Skeletal muscle tissue (tissue), 3 donors: ENCODE measurements at regions not wholly inside any gene's neighbourhood (a gene's known extent, or its start where the extent isn't known, plus 50 kb on each side); places are given as distances from the start of the nearest gene placed in this dataset.

ENCODE experiments used
- H3K27ac ChIP-seq: one replicate; pipeline ENCODE4 v1.7.0; 2013; ENCODE audit warnings: mild to moderate bottlenecking, low read depth, low read length, inconsistent platforms
- H3K27me3 ChIP-seq, 3 donors: one replicate each; pipeline ENCODE4 v1.7.0; 2013; ENCODE audit warnings: low read length in 3 of 3; ENCODE audit not compliant: control insufficient read depth in 3 of 3, insufficient read depth in 3 of 3
- H3K36me3 ChIP-seq, 3 donors: one replicate each; pipeline ENCODE4 v1.7.0; 2013; ENCODE audit warnings: low read length in 3 of 3; ENCODE audit not compliant: control insufficient read depth in 3 of 3, insufficient read depth in 3 of 3
- H3K4me1 ChIP-seq, 3 donors: one replicate each; pipeline ENCODE4 v1.7.0; 2013; ENCODE audit warnings: low read length in 3 of 3, mild to moderate bottlenecking in 3 of 3; ENCODE audit not compliant: control insufficient read depth in 3 of 3, insufficient read depth in 3 of 3
- H3K4me3 ChIP-seq, 3 donors: one replicate each; pipeline ENCODE4 v1.7.0; 2013; ENCODE audit warnings: low read length in 3 of 3
- H3K9ac ChIP-seq, 3 donors: one replicate each; pipeline ENCODE4 v1.7.0; 2013; ENCODE audit warnings: low read length in 3 of 3, mild to moderate bottlenecking in 3 of 3, moderate library complexity in 2 of 3, low read depth in 1 of 3
- H3K9me3 ChIP-seq, 3 donors: one replicate each; pipeline ENCODE4 v1.7.0; 2013; ENCODE audit warnings: low read length in 3 of 3; ENCODE audit not compliant: control insufficient read depth in 3 of 3
- donor health status: Osteomylitis.

DNA sequence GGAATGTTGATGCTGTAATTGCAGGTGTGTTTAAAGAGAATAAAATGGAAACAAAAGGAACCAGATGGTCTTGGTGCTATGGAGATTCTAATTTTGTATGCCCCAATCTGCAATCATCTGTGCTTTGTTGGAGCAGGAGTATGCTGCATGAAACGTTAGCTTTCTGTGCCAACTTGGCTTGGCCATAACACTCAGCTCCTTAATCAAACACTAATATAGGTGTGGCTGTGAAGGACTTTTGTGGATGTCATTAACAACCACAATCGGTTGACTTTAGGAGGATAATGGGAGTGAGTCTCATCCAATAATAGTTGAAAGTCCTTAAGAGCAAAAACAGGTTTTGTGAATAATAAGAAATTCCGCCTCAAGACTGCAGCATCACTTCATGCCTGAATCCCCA lies 399.2 kb downstream of the NLGN4X start:
- Histone ChIP-seq H3K27ac (no peak overlapping the region), H3K4me3 (no peak overlapping the region), H3K9me3 (no peaks in the 10 kb centered on the region), H3K4me1 (no peaks in the 10 kb centered on the region), H3K36me3 (no peaks in the 10 kb centered on the region), H3K9ac (no peak overlapping the region), H3K27me3 (no peaks in the 10 kb centered on the region)

DNA sequence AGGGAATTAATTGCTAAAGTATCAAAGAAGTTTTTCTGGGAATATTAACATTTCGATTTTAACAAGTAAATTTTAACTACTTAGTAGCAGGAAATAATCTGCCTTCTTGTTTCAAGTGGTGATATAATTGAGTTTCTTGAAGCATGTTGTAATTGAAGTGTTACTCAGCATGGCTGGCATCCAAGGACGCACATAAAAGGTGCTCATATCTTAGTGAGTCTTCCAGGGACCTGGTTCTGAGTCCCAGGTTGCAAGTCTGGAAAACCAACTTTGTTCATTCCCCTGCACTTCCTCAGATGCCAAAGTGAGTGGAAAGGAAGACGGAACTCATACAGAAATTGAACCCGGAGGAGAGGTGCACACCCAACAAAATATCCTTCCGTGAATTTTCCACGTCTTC lies 399.6 kb downstream of the NLGN4X start:
- H3K9ac ChIP-seq: no peak overlapping the region
- no peaks in the 10 kb centered on the region for H3K9me3 ChIP-seq
- H3K36me3 ChIP-seq: no peaks in the 10 kb centered on the region
- no peak overlapping the region for H3K27ac ChIP-seq
- H3K27me3 ChIP-seq: no peaks in the 10 kb centered on the region
- no peak overlapping the region for H3K4me3 ChIP-seq
- H3K4me1 ChIP-seq: no peaks in the 10 kb centered on the region

DNA sequence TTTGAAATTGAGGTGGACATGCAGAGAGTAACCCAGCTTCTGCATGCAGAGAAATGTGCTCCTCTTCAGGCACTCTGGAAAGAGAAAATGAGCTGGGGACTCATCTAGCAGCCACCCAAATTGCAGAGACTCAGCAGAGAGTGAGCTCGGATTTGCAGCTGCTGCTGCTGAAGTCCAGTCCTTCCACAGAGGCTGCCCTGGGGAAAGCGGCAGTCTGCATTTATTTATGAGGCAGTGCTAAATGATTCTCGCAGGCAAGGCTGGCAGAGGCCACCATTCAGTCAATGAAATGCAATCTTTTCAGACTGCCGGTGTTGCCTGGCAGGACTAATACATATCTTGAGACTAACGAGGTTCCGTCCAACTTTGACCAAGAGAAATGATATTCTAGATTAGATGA lies 404.8 kb downstream of the NLGN4X start:
- no peaks in the 10 kb centered on the region for H3K27me3 ChIP-seq
- no peaks in the 10 kb centered on the region for H3K36me3 ChIP-seq
- H3K4me3 ChIP-seq: no peak overlapping the region
- H3K4me1 ChIP-seq: no peaks in the 10 kb centered on the region
- H3K9ac ChIP-seq: no peak overlapping the region
- no peaks in the 10 kb centered on the region for H3K9me3 ChIP-seq
- no peak overlapping the region for H3K27ac ChIP-seq

DNA sequence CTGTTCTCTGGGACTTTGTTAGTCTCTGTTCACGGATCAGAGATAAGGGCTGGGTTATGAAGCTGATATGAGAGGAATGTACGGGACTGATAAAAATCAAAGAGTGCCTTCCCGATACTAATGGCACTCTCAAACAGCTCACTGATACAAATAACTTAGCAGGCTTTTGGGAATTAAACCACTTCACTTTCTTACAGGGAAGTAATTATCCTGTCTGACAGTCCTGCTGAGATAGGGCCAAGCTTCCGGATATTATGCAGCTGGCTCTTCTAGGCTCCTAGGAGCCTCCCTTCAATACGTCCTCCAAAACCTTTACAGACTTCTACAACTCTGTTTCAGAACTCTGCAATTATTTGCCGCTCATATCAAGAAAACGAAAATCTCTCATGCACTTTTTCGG lies 418.0 kb downstream of the NLGN4X start:
- Histone ChIP-seq H3K27me3 (no peaks in the 10 kb centered on the region), H3K9me3 (no peaks in the 10 kb centered on the region), H3K9ac (no peak overlapping the region), H3K36me3 (no peaks in the 10 kb centered on the region), H3K27ac (no peak overlapping the region), H3K4me1 (no peaks in the 10 kb centered on the region), H3K4me3 (no peak overlapping the region)

DNA sequence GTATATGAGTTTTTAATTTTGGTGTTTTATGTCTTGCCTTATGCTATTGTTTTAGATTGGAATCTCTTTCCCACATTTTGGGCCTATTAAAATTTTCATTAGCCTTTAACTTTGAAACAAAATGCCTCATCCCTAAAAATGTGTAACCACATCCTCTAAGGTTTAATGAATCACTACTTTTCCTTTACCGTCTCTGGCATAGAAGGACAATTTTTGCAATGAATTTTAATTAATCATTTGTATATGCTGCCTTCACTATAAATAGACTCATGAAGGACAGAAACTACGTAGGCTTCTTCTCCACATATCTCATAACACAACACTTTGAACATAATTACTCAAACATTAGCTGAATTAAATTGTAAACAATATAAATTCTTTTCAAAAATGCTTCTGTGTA lies 421.5 kb downstream of the NLGN4X start:
- H3K36me3 ChIP-seq: no peaks in the 10 kb centered on the region
- no peak overlapping the region for H3K9ac ChIP-seq
- H3K4me1 ChIP-seq: no peaks in the 10 kb centered on the region
- H3K27ac ChIP-seq: no peak overlapping the region
- H3K4me3 ChIP-seq: no peak overlapping the region
- H3K9me3 ChIP-seq: no peaks in the 10 kb centered on the region
- no peaks in the 10 kb centered on the region for H3K27me3 ChIP-seq

DNA sequence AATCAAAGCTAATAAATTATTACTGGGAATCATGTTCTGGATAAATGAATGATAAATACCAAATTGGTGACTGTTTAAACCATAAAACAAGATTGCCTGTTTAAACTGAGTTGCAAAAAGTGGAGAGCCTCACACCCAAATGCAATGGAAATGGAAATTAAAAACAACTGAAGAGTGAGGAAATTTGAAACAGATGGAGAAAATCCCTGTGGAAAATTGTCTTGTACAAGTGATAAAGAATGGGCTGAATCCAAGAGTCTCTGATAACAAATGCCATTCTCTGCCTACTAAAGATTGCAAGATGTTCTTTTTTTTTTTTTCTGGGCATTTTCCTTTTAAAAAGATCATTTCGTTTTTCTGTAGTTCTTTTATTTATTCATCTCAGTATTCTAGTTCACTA lies 426.3 kb downstream of the NLGN4X start:
- Histone ChIP-seq H3K36me3 (no peaks in the 10 kb centered on the region), H3K9ac (no peak overlapping the region), H3K27ac (no peak overlapping the region), H3K9me3 (no peaks in the 10 kb centered on the region), H3K4me3 (no peak overlapping the region), H3K4me1 (no peaks in the 10 kb centered on the region), H3K27me3 (no peaks in the 10 kb centered on the region)

DNA sequence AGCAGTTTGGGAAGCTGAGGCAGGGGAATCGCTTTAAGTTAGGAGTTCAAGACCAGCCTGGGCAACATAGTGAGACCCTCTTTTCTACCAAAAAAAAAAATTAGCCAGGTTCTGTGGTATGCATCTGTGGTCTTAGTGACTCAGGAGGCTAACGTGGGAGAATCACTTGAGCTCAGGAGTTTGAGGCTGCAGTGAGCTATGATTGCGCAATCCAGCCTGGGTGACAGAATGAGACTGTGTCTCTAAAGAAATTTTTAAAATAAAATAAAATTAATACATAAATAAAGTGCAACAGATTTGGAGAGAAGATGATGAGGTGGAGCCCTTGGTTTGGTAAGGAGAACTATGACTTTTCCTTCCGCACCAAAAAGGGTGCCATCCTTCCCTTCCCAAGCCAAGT lies 436.9 kb downstream of the NLGN4X start:
- H3K4me1 ChIP-seq: no peaks in the 10 kb centered on the region
- H3K27ac ChIP-seq: no peak overlapping the region
- no peak overlapping the region for H3K9ac ChIP-seq
- no peaks in the 10 kb centered on the region for H3K27me3 ChIP-seq
- H3K36me3 ChIP-seq: no peaks in the 10 kb centered on the region
- no peaks in the 10 kb centered on the region for H3K9me3 ChIP-seq
- H3K4me3 ChIP-seq: no peak overlapping the region

DNA sequence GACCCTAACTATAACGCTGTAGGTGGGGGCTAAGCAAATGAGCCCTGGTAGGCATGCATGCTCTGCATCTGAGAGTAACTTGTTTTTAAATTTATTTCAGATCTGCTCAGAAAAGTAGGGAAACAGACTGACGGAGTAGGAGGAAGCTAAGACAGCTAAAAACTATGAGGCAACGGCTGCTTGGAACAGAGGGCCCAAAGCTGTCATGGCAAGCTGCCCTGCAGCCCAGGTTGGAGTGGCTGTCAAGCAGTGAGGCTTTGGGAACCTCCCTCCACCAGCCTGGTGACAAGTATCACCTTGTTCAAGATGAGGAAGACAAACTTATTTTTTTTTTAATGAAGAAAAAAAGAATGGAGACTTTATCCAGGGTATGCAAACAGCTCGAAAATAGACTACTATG lies 439.8 kb downstream of the NLGN4X start:
- Histone ChIP-seq H3K4me3 (no peak overlapping the region), H3K27me3 (no peaks in the 10 kb centered on the region), H3K27ac (no peak overlapping the region)

DNA sequence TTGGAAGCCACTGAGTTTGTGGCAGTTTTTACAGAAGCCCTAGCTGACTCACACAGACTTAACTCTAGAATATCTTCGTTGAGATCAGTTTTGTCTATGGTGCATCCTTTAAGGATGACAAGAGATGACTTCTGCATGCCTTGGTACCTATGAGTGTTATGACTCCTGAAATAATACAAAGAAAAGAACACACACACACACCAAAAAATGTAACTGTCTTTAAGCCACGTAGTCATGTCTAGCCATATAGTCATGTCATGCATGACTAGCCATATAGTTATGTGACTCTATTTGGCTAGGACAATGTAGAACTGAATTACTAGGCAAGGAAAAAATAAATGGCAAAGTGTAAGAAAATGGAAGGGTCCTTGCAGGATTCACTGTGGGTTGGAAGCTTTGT lies 447.8 kb downstream of the NLGN4X start:
- Histone ChIP-seq H3K27ac (no peak overlapping the region), H3K9me3 (no peaks in the 10 kb centered on the region), H3K27me3 (no peaks in the 10 kb centered on the region), H3K4me3 (no peak overlapping the region), H3K36me3 (no peaks in the 10 kb centered on the region), H3K9ac (no peak overlapping the region), H3K4me1 (no peaks in the 10 kb centered on the region)

More for the DNA sequence above, 439.8 kb downstream of the NLGN4X start:
- H3K4me1 ChIP-seq: no peaks in the 10 kb centered on the region
- no peaks in the 10 kb centered on the region for H3K36me3 ChIP-seq
- no peaks in the 10 kb centered on the region for H3K9me3 ChIP-seq
- no peak overlapping the region for H3K9ac ChIP-seq

DNA sequence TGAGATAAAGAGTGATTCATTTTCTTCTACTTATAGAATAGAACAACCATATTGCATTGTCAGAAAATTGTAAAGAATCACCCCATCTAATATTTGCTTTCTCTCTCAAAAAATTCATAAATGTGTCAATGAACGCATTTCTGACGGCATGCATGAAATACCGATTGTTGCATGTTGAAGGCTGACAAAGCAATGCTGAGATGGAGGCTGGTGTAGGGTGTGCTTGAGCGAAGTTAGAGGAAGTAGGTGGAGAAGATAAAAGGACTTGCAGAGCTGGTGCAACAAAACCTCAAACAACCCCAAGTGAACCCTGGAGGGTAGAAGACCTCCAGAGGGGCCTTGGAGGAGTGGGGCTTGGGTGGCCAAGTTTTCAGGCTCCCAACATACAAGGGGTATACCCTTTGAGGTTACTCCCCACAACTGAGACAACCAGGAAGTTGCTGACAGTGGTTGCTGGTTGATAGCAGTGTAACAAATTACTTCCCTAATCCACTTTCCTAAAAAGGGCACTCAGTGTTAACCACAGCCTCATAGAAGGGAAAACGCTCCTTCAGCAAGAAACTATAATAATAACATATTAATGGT lies 452.7 kb downstream of the NLGN4X start:
- Histone ChIP-seq H3K9ac (no peak overlapping the region), H3K4me1 (no peaks in the 10 kb centered on the region), H3K9me3 (no peaks in the 10 kb centered on the region), H3K27me3 (no peaks in the 10 kb centered on the region), H3K4me3 (no peak overlapping the region), H3K36me3 (no peaks in the 10 kb centered on the region), H3K27ac (no peak overlapping the region)

DNA sequence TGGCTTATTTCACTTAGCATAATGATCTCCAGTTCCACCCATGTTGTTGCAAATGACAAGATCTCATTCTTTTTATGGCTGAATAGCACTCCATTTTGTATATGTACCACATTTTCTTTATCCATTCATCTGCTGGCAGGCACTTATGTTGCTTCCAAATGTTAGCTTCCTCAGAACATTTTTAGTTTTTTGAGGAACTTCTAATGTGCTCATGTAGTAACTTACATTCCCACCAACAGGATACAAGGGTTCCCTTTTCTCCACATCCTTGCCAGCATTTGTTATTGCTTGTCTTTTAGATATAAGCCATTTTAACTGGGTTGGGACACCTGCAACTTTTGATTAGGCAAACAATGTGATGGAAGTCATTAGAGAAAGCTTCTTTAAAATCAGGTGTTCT lies 454.2 kb downstream of the NLGN4X start:
- Histone ChIP-seq H3K4me1 (no peaks in the 10 kb centered on the region), H3K9ac (no peak overlapping the region), H3K27me3 (no peaks in the 10 kb centered on the region), H3K27ac (no peak overlapping the region), H3K36me3 (no peaks in the 10 kb centered on the region), H3K4me3 (no peak overlapping the region), H3K9me3 (no peaks in the 10 kb centered on the region)
